HG02870 (cell line): ENCODE measurements at regions not wholly inside any gene's neighbourhood (a gene's known extent, or its start where the extent isn't known, plus 50 kb on each side); places are given as distances from the start of the nearest gene placed in this dataset.
"Not testable (repeated sequence)": the region's sequence is repeated elsewhere in the genome, so short reads cannot be mapped to it uniquely, and the experiment has no call there.

ENCODE experiments used
- ATAC-seq: cut with Tn5 transposase; IDR thresholded peaks from one replicate; pipeline ENCODE4 v1.9.1; 2021; ENCODE audit warnings: mild to moderate bottlenecking, moderate library complexity; ENCODE audit not compliant: unreplicated experiment

DNA sequence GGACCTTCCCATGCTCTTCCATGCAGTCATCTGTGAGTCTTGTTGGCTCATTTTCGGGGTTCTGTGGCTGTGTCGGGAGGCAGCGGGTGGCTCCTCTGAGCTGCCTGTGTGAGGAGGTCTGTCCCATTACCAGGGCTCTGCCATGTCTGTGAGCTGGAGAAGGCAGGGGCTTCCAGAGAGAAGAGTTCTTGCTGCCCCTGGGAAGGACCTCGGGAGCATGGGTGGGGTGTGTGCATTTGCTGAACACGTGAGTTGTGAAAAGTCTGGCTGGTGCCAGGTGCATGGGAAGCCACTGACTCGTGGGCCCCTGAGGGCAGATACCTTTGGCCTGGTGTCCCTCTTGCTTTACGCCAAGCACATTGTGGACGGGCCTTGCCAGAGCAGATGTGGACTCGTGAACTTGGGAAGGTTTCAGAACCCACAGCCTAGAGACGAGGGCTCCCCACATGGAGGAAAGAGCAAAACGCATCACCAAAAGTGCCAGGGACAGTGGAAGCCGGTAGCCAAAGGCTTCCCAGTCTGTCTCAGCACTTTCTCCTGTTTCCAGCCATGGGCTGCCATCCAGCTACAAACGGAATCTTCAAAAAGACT lies 1324.5 kb downstream of the BRD1 start:
- ATAC-seq: no peak

DNA sequence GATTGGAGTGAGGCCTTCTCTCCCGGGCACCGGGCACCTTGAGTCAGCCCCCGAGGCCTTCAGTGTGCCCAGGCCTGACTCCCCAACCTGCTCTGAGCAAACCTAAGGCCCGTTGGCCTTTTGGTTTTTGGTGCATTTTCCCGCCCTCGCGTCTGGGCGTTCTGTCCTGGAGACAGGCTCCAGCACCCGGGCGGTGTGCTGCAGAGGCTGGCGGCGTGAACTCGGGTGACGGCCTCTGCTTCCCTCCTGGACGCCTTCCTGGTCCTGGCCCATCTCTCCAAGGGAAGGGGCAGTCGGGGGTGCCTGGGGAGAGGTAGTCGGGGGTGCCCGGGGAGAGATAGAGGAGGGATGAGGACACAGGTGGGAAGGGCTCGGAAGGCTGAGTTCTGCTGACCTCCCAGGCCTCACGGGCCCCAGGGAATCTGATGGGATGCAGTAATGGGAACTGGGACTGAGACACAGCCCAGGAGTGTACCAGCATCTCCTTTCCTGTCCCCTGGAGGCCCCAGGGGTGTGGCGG lies 1326.4 kb downstream of the BRD1 start:
- no peak for ATAC-seq

DNA sequence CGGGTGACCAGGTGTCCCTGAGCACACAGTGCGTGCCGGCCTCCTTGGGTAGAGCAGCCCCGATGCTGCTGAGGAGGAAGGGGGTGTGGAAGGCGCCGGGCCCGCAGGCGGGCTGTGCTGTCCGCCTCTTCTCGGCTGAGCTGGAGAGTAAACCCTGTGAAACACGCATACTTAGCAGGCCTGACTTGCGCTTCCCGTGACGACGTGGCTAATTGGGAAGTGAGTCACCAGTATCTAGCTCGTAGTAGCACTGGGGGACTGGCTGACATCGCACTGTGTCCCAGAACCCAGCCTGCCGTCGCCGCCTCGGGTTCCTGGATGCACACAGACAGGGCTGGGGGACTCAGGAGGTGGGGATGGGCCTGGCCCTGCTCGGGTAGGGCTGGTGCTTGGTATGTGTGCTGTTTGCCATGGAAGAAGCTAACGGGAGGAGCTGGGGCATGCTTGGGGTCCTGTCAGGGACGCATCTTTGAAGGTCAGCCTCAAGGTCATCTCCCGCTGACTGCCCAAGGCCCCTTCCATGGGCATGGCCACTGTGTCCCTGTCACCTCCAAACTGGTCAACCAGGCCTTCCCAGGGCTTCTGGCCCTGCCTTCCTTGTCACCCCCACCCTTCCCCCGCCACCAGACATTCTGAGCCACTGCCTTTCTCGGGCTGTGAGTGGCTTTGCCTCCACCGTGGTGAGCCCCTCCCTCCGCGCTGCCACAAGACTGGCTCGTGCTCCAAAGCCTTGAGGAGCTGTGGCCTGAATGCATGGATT lies 1327.0 kb downstream of the BRD1 start:
- no peak for ATAC-seq

DNA sequence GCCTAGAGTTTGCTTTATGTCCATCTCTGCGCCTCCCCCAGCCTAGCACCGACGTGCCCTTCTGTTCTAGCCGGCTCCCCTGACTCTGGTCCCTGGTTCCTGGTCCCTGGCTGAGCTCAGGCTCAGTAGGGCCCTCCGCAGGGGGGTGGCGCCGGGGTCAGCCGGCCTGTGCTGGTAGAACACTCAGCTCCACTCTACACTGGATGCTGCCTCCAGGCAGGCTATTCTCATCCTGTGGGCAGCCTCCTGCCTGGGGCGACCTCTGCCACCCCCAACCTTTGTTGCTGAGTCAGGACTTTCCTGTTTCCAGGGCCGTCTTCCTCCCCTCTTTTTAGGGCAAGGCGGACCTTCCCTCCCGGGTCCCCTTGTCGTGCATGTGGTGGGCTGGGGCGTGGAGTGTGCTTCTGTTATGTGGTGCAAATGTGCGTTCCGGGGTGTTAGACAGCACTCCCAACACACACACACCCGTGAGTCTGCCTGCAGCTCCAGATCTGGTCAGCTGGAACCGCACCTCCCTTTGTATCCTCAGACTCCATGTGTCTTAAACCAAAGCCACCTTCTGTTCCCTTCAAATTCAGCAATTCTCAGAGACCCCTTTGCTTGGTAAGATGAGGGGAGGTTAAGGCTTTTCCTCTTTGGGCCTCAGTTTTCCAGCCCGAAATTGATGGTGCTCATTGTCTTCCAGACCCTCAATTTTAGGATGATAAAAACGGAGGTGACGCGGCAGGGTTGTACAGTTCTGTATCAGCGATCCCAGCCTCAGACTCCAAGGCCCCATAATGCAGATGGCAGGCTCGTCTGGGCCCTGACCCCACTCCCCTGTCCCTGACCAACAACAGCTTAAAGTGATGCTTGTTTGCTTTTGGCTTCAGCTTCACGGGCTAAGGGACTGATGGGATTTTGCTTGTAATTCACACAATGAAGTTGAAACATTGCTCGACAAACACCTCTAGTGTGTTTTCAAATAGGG lies 1327.9 kb downstream of the BRD1 start:
- ATAC-seq: no peak

DNA sequence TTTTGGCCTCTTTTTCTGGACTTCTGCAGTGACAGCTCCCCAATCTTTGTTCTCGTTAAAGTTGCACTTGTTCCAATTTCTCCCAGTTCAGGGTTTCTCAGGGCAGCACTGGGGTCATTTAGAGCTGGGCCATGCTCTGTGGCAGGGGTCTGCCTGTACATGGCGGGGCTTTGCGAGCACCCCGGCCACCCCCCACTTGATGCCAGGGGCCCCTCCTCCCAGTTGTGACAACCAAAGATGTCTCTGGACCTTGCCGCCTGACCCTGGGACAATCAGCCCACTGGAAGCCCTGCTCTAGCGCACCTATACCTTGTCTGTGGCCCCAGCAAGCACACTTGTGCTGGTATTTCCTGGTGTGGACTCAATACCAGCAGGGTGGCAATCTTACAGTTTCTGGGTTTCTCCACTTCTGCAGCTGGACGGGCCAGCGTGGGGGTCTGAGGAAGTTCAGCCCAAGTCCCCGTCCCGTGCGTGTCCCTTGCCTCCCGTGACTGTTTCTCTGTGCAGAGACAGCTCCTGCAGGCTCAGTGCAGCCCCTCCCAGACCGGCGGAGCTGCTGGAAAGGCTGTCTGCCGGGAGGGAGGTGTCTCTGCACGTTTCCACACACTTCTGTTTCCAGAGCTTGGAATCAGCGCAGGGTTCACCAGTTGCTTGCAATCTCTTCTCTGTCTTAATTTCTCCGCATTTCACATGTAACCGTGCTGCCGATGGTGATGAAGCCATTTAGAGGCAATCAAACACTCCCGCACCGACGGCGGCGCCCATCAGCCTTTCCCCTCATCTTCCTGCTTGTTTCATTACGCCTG lies 1328.9 kb downstream of the BRD1 start:
- ATAC-seq: no peak

DNA sequence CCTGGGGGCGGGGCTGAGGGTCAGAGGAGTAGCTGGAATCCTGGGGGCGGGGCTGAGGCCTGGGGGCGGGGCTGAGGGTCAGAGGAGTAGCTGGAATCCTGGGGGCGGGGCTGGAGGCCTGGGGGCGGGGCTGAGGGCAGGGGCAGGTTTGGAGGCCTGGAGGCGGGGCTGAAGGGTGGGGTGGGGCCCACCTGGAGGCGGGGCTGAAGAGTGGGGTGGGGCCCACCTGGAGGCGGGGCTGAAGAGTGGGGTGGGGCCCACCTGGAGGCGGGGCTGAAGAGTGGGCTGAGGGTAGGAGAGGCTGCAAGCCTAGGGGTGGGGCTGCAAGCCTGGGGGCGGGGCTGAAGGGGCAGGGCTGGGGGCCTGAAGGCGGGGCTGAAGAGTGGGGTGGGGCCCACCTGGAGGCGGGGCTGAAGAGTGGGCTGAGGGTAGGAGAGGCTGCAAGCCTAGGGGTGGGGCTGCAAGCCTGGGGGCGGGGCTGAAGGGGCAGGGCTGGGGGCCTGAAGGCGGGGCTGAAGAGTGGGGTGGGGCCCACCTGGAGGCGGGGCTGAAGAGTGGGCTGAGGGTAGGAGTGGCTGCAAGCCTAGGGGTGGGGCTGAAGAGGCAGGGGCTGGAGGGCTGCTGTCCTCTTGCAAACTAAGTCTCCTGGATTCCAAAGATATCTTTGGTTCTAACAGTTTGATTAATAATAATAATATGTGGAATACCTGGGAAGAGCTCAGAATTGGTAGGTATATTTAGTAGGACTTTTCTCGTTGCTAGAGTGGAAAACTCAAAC lies 1329.7 kb downstream of the BRD1 start:
- ATAC-seq: not testable (repeated sequence)

DNA sequence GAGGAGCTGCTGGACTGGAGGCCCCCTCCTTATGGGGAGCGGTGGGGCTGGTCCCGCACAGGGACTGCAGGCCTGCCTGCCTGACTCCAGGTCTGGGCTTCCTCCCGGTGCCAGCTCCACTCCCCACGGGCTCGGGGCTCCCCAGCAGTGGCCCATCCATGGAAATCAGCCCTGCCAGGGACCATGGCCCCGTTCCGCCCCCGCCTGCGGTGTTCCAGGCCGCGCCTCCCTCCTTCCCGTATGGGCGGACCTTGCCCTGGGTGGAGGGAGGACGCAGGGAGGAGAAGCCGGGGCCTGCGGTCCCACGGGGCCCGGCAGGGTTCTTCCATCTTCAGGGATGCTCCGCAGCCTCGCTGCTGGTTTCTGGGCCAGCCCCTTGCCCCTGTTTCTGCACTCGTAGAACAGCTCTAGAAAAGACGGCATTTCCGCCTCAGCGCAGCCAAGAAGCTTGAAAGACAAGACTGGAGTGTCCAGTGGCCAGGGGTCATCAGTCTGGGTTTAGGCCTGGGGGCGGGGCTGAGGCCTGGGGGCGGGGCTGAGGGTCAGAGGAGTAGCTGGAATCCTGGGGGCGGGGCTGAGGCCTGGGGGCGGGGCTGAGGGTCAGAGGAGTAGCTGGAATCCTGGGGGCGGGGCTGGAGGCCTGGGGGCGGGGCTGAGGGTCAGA lies 1330.6 kb downstream of the BRD1 start:
- no peak for ATAC-seq

DNA sequence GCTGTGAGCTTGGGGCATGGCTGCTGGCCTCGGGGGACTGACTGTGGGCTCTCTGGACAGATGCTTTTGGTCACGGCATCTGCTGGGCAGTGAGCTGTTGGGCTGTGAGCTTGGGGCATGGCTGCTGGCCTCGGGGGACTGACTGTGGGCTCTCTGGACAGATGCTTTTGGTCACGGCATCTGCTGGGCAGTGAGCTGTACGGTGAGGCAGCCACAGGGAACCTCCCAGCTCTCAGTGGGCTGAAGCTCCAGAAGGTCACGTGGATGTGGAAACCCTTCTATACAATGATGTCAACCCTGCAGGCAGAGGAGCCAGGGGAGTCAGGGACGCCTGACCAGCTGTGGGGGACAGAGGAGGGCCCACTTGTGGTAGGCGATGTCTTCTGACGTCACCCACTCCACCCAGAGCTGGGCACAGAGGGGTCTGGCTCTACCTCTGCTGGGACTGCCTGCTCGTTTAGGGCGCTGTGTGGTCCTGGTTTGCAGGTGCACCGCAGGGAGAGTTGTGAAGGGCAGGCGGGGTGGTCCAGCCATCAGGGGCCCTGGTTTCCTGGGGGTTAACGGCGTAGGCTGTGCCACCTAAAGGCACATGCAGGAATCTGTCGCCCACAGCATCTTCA lies 1331.3 kb downstream of the BRD1 start:
- no peak for ATAC-seq

DNA sequence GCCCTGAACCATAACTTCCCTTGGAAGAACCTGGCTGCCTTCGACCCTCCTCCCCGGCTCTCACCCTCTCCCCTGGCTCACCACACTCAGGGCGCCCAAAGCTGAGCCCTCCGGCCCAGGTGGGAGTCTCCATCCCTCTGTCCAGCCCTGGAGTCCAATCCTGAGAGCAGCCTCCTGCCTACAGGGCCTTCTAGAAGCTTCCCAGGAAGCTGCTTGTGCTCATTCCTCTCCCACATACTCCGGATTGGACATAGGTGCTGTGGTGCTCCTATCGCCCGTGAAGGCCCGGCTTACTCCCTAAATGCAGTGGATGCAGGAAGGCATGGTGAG lies 1332.0 kb downstream of the BRD1 start:
- no peak for ATAC-seq

DNA sequence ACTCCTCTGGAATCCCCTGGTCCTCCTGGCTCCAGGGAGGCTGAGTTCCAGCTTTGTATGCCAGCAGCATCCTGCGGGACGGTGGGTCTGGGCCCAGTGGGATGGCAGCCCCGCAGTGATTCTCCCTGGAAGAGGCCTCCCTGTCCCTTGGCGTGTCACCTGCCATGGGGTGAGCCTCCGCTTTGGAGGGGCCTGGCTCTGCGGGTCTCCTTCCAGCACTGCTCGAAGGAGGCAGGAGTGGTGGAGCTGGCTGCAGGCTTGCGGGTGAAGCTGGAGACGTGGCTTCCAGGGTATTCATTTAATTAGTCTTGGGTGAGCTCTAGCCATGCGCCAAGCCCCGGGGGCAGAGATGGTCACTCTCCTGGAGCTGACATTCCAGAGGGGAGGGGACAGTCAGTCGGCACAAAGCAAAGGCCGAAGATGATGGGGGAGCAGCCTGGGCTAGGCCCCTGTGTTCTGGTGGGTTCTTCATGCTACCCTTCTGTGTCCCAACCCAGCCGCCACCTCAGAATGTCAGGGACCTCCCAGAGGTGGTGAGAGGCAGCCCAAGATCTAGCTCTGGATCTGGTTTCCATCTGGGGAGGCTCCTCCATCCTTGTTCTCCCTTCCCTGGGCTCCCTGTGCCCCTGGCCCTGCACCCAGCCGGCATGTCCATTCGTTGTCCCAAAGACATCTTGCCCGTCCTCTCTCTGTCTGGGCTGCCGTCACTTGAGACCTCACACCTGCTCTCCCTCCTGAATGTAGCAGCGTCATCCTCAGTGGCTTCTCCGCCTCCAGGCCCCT lies 1332.5 kb downstream of the BRD1 start:
- ATAC-seq: no peak

DNA sequence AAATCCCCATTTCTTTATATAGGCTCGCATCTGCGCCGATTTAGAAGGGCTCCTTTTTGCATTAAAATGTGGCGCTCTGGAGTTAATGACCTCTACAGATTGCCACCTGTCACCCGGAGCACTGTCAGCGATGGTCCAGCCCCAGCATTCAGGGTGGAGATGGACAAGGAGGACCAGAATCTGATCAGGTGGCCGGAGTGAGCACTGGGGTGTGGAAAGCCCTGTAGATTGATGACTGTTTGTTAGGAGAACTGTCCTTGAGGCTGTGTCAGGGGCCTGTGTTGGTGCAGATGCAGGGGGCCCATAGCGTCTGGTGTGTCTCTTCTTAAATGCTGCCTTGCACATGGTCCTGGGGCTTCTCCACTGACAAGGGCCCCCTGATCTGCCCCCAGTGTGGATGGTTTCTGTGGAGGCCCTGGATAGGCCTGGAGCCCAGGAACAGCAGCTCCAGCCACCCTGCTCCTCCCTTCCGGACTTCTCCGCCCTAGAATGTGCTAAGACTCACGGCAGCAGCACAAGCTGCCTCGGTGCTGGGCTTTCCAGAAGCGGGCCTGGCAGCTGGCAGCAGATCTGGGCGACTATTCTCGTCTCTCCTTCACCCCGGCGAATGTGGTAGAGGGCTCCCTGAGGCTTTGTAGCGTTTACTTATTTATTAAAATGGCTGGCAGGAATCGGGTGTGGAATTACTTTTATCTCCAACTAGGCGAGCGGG lies 1333.3 kb downstream of the BRD1 start:
- ATAC-seq: no peak

DNA sequence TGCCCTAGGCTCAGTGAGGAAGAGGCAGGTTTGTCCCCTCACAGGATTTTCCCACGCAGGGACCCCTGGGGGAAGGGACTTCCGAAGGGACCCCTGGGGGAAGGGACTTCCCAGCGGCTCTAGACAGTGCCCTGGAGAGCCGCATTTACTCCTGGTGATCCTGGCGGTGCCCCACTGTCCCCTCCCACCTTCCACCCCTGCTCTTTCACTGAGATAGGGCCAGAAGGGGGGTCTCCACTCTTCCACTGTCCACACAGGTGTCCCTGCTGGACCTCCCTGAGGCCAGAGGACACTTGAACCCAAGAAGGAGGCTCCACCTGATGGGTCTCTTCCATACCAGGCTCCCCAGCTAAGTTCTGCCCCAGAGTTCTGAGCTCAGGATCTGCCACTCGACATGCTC lies 1333.9 kb downstream of the BRD1 start:
- ATAC-seq: no peak

DNA sequence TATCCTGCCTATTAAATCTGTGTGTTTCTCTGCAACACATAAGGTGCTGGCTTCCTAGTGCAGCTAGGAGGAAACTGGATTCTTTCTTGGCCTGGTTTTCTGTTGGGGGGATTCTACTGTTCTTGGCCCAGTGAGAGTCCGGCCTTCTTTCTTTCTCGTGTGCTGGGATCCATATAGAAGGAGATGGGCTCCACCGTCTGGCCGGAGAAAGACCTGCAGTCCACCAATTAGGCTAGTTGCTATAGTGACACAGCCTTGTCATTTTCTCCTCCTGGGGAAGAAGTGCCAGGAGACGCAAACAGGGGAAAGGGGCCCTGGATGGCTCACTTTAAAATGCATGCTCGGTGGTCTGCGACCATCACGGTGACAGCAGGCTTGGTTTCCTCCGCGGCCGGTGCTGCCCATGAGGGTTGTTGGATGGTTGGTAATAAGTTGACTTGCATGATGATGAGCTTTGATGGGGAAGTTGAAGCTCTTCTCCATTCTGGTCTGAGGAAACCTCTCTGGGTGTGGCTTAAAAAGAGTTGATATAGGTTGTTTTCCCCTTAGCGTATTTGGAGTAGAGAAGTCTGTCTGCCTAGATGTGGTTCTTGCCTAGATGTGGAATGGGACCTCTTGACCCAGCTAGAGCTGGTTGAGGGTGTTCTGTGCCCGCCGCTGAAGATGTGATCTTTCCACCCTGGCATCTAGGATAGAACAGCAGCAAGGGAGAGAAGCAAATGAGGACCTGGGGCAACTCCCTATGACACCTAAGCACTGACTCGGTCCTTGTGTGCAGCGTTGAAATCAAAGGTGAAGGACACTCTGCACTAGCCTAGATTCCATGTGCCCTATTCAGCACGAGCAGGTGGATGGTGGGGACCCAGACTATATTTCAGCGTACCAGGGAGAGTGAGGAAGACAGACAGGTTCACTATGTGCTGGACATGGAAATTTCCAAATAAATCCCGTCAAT lies 1335.0 kb downstream of the BRD1 start:
- ATAC-seq: no peak

DNA sequence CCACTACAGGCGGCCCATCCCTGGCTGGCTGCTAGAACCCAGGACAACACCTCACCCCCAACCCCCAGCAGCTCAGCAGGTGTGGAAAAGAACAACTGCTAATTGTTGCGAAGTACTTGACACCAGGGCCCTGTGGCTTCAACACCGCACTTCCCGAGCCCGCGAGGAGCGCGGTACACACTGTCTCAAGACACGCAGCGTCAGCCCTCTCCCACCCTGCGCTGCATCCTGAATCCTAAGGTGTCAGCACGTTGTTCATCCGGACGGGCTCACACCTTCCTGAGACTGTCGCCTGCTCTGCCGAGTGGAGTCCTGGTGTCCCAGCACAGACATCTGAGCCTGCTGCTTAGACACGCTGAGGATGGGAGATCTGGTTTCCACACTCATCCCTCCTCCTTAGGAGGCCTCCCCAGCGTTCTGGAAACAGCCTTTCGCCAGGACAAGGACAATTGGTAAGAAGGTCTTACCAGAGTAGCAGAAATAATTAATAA lies 1336.2 kb downstream of the BRD1 start:
- ATAC-seq: no peak

DNA sequence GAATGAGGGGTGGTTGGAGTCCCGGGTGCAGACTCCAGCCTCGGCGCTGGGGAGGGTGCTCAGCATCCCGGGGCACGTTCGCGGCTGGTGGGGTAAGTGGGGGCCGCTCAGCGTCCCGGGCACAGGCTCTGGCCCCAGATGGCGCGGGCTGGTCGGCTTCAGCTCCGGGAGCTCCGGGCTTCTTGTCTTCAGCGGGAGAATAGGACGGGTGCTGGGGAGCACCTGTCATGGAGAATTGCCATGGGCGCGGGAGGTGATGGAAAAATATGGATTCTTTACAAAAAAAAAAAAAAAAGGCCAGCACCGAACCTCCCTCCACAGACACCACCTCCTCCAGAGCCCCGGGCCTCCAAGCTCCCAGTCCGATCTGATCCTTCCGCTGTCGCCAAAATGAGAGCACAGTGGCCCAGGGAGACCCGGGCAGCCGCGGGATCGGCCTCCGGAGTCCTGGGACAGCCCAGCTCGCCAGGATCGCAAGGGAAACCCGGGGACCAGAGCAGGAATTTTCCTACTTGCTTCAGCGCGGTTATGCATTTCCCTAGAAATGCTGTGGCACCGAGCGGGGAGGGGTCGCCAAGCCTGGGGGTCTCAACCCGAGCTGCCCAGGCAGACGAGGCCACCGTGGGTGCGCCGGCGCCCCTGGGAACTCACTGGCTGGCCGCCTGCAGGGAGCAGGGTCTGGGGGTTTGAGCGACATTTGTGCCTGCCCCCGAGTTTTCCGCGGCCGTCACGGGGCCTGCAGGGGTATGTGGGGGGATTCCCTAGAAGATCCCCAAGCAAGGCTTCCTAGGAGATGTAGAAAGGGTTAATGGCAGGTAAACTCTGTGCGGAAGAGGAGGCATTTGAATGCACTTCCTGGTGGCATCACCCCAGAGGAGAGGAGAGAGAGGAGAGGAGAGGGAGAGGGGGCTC lies 1336.9 kb downstream of the BRD1 start:
- ATAC-seq: no peak
